OCI-LY3 (cell line): ENCODE measurements at regions not wholly inside any gene's neighbourhood (a gene's known extent, or its start where the extent isn't known, plus 50 kb on each side); places are given as distances from the start of the nearest gene placed in this dataset.

ENCODE experiments used
- EZH2phosphoT487 ChIP-seq: fragments of 200-600 bp; shearing (Covaris generic); IDR thresholded peaks from 2 replicates; pipeline ENCODE4 v1.6.1; 2018; ENCODE audit warnings: antibody characterized with exemption, mixed run types, low read depth
- TF ChIP-seq, protein P1 (sequence below): fragments of 200-600, 300-600 bp; sonication (generic); IDR thresholded peaks from 2 replicates; pipeline ENCODE4 v1.5.1; 2014; ENCODE audit warnings: antibody characterized with exemption, low read length, low read depth

DNA sequence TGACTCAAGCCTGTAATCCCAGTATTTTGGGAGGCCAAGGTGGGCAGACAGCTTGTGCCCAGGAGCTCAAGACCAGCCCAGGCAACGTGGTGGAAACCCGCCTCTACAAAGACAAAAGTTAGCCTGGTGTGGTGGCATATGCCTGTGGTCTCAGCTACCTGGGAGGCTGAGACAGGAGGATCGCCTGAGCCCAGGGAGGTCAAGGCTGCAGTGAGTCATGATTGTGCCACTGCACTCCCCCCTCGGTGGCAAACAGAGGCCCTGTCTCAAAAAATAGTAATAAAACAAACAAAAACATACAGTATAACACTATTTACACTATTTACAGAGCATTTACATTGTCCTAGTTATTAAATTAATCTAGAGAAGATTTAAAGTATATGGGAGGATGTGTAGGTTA lies 56.0 kb upstream of the PIM1 start:
- TF ChIP-seq, protein P1, sequence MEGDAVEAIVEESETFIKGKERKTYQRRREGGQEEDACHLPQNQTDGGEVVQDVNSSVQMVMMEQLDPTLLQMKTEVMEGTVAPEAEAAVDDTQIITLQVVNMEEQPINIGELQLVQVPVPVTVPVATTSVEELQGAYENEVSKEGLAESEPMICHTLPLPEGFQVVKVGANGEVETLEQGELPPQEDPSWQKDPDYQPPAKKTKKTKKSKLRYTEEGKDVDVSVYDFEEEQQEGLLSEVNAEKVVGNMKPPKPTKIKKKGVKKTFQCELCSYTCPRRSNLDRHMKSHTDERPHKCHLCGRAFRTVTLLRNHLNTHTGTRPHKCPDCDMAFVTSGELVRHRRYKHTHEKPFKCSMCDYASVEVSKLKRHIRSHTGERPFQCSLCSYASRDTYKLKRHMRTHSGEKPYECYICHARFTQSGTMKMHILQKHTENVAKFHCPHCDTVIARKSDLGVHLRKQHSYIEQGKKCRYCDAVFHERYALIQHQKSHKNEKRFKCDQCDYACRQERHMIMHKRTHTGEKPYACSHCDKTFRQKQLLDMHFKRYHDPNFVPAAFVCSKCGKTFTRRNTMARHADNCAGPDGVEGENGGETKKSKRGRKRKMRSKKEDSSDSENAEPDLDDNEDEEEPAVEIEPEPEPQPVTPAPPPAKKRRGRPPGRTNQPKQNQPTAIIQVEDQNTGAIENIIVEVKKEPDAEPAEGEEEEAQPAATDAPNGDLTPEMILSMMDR = no peak
- no peak for TF ChIP-seq EZH2phosphoT487
